NCI-H510A (cell line): ENCODE measurements at regions not wholly inside any gene's neighbourhood (a gene's known extent, or its start where the extent isn't known, plus 50 kb on each side); places are given as distances from the start of the nearest gene placed in this dataset.

Experiments used
- DNase-seq: peaks from one replicate; lab custom pipeline; 2025; lab: John Stamatoyannopoulos, UW

GRCh38 chr7:115269486-115269885 lies 347.6 kb downstream of the MDFIC start:
- DNase-seq, result no peak

- DNase-seq, result no peak
Observed at GRCh38 chr7:115267503-115267902, 345.6 kb downstream of the MDFIC start.

GRCh38 chr7:115260381-115260780 lies 338.5 kb downstream of the MDFIC start:
- no peak for DNase-seq

- no peak for DNase-seq
Observed at GRCh38 chr7:115252461-115252860, 330.6 kb downstream of the MDFIC start.

- DNase-seq, result no peak
Observed at GRCh38 chr7:115249080-115249479, 327.2 kb downstream of the MDFIC start.

- DNase-seq, result no peak
Observed at GRCh38 chr7:115241151-115241550, 319.3 kb downstream of the MDFIC start.

- no peak for DNase-seq
Observed at GRCh38 chr7:115240242-115240641, 318.3 kb downstream of the MDFIC start.

- no peak for DNase-seq
Observed at GRCh38 chr7:115235075-115235474, 313.2 kb downstream of the MDFIC start.

- no peak for DNase-seq
Observed at GRCh38 chr7:115233809-115234208, 311.9 kb downstream of the MDFIC start.

GRCh38 chr7:115232041-115232440 lies 310.1 kb downstream of the MDFIC start:
- no peak for DNase-seq

- DNase-seq, result peak; percentile 12
Observed at GRCh38 chr7:115230882-115231571, 309.1 kb downstream of the MDFIC start.

- peak; percentile 3 for DNase-seq
Observed at GRCh38 chr7:115229401-115230105, 307.7 kb downstream of the MDFIC start.

GRCh38 chr7:115227473-115228235 lies 305.8 kb downstream of the MDFIC start:
- DNase-seq, result no peak

- DNase-seq, result no peak
Observed at GRCh38 chr7:115226410-115226809, 304.5 kb downstream of the MDFIC start.

- DNase-seq, result no peak
Observed at GRCh38 chr7:115224922-115225321, 303.0 kb downstream of the MDFIC start.

GRCh38 chr7:115223959-115224358 lies 302.1 kb downstream of the MDFIC start:
- no peak for DNase-seq

- DNase-seq, result no peak
Observed at GRCh38 chr7:115221456-115221855, 299.6 kb downstream of the MDFIC start.

- DNase-seq, result no peak
Observed at GRCh38 chr7:115218076-115218475, 296.2 kb downstream of the MDFIC start.

GRCh38 chr7:115217373-115217772 lies 295.5 kb downstream of the MDFIC start:
- no peak for DNase-seq

- no peak for DNase-seq
Observed at GRCh38 chr7:115216652-115217051, 294.8 kb downstream of the MDFIC start.

GRCh38 chr7:115211171-115211570 lies 289.3 kb downstream of the MDFIC start:
- no peak for DNase-seq

GRCh38 chr7:115210552-115210951 lies 288.7 kb downstream of the MDFIC start:
- no peak for DNase-seq
